ENCODE measurements at regions not wholly inside any gene's neighbourhood (a gene's known extent, or its start where the extent isn't known, plus 50 kb on each side); places are given as distances from the start of the nearest gene placed in this dataset.

- H3K27ac ChIP-seq (ENCODE audit: low read depth, low read length): no peak overlapping the region
Measured at GRCh38 chr2:207265869-207266268, 100.1 kb upstream of the KLF7 start.

GRCh38 chr2:207266648-207267047 is 100.9 kb upstream of the KLF7 start:
- whole genome bisulfite sequencing (ENCODE audit: insufficient coverage): no CpG with 5 or more reads among the region's 7 CpGs

More at GRCh38 chr2:207265869-207266268, 100.1 kb upstream of the KLF7 start:
- DNase-seq (ENCODE audit: low read depth in 4 of 6, low spot score in 6 of 6): no peak
- Histone ChIP-seq H3K4me1 (ENCODE audit: control insufficient read depth, insufficient read depth, low read length) (no peaks in the 10 kb centered on the region), H3K36me3 (ENCODE audit: control insufficient read depth, insufficient read depth, low read length) (no peaks in the 10 kb centered on the region), H3K9me3 (ENCODE audit: control insufficient read depth, insufficient read depth, low read length) (no peaks in the 10 kb centered on the region), H3K27me3 (ENCODE audit: control insufficient read depth, insufficient read depth, low read length) (no peaks in the 10 kb centered on the region), H3K4me3 (ENCODE audit: low read depth, low read length) (no peak overlapping the region)
- WGBS (ENCODE audit: insufficient coverage): 88% methylated on average over 5 of the region's 6 CpGs

GRCh38 chr2:207269038-207269437 is 103.3 kb upstream of the KLF7 start:
- Histone ChIP-seq H3K36me3 (ENCODE audit: control insufficient read depth, insufficient read depth, low read length) (no peaks in the 10 kb centered on the region), H3K4me3 (ENCODE audit: low read depth, low read length) (no peak overlapping the region), H3K4me1 (ENCODE audit: control insufficient read depth, insufficient read depth, low read length) (no peaks in the 10 kb centered on the region), H3K27me3 (ENCODE audit: control insufficient read depth, insufficient read depth, low read length) (no peaks in the 10 kb centered on the region), H3K9me3 (ENCODE audit: control insufficient read depth, insufficient read depth, low read length) (peaks cover 2% of the 10 kb centered on the region), H3K27ac (ENCODE audit: low read depth, low read length) (no peak overlapping the region)
- WGBS (ENCODE audit: insufficient coverage): no CpG with 5 or more reads among the region's 2 CpGs
- no peak for DNase-seq (ENCODE audit: low read depth in 4 of 6, low spot score in 6 of 6)

More at GRCh38 chr2:207266648-207267047, 100.9 kb upstream of the KLF7 start:
- Histone ChIP-seq H3K36me3 (ENCODE audit: control insufficient read depth, insufficient read depth, low read length) (no peaks in the 10 kb centered on the region), H3K27me3 (ENCODE audit: control insufficient read depth, insufficient read depth, low read length) (no peaks in the 10 kb centered on the region), H3K9me3 (ENCODE audit: control insufficient read depth, insufficient read depth, low read length) (no peaks in the 10 kb centered on the region), H3K4me1 (ENCODE audit: control insufficient read depth, insufficient read depth, low read length) (no peaks in the 10 kb centered on the region), H3K27ac (ENCODE audit: low read depth, low read length) (no peak overlapping the region), H3K4me3 (ENCODE audit: low read depth, low read length) (no peak overlapping the region)
- no peak for DNase-seq (ENCODE audit: low read depth in 4 of 6, low spot score in 6 of 6)

- no peak for DNase-seq (ENCODE audit: low read depth in 4 of 6, low spot score in 6 of 6)
- H3K9me3 ChIP-seq (ENCODE audit: control insufficient read depth, insufficient read depth, low read length): peaks cover 2% of the 10 kb centered on the region
- no peaks in the 10 kb centered on the region for H3K36me3 ChIP-seq (ENCODE audit: control insufficient read depth, insufficient read depth, low read length)
- no peak overlapping the region for H3K27ac ChIP-seq (ENCODE audit: low read depth, low read length)
- H3K27me3 ChIP-seq (ENCODE audit: control insufficient read depth, insufficient read depth, low read length): no peaks in the 10 kb centered on the region
- 100% methylated on average over 3 of the region's 5 CpGs for WGBS (ENCODE audit: insufficient coverage)
- H3K4me3 ChIP-seq (ENCODE audit: low read depth, low read length): no peak overlapping the region
- no peaks in the 10 kb centered on the region for H3K4me1 ChIP-seq (ENCODE audit: control insufficient read depth, insufficient read depth, low read length)
Measured at GRCh38 chr2:207274530-207275189, 108.9 kb upstream of the KLF7 start.

- H3K27ac ChIP-seq (ENCODE audit: low read depth, low read length): no peak overlapping the region
- H3K36me3 ChIP-seq (ENCODE audit: control insufficient read depth, insufficient read depth, low read length): no peaks in the 10 kb centered on the region
- no peaks in the 10 kb centered on the region for H3K27me3 ChIP-seq (ENCODE audit: control insufficient read depth, insufficient read depth, low read length)
- no peaks in the 10 kb centered on the region for H3K4me1 ChIP-seq (ENCODE audit: control insufficient read depth, insufficient read depth, low read length)
- peaks cover 2% of the 10 kb centered on the region for H3K9me3 ChIP-seq (ENCODE audit: control insufficient read depth, insufficient read depth, low read length)
- H3K4me3 ChIP-seq (ENCODE audit: low read depth, low read length): no peak overlapping the region
- no peak for DNase-seq (ENCODE audit: low read depth in 4 of 6, low spot score in 6 of 6)
- 83% methylated on average over 1 of the region's 2 CpGs for WGBS (ENCODE audit: insufficient coverage)
Measured at GRCh38 chr2:207275779-207276178, 110.0 kb upstream of the KLF7 start.

- H3K36me3 ChIP-seq (ENCODE audit: control insufficient read depth, insufficient read depth, low read length): no peaks in the 10 kb centered on the region
- H3K27ac ChIP-seq (ENCODE audit: low read depth, low read length): no peak overlapping the region
- no peaks in the 10 kb centered on the region for H3K27me3 ChIP-seq (ENCODE audit: control insufficient read depth, insufficient read depth, low read length)
- H3K4me3 ChIP-seq (ENCODE audit: low read depth, low read length): no peak overlapping the region
- DNase-seq (ENCODE audit: low read depth in 4 of 6, low spot score in 6 of 6): no peak
- no peaks in the 10 kb centered on the region for H3K4me1 ChIP-seq (ENCODE audit: control insufficient read depth, insufficient read depth, low read length)
- peaks cover 2% of the 10 kb centered on the region for H3K9me3 ChIP-seq (ENCODE audit: control insufficient read depth, insufficient read depth, low read length)
Measured at GRCh38 chr2:207276248-207276647, 110.5 kb upstream of the KLF7 start.

GRCh38 chr2:207276858-207277257 is 111.1 kb upstream of the KLF7 start:
- no peak overlapping the region for H3K27ac ChIP-seq (ENCODE audit: low read depth, low read length)
- DNase-seq (ENCODE audit: low read depth in 4 of 6, low spot score in 6 of 6): no peak
- no peaks in the 10 kb centered on the region for H3K27me3 ChIP-seq (ENCODE audit: control insufficient read depth, insufficient read depth, low read length)
- H3K4me3 ChIP-seq (ENCODE audit: low read depth, low read length): no peak overlapping the region
- no peaks in the 10 kb centered on the region for H3K36me3 ChIP-seq (ENCODE audit: control insufficient read depth, insufficient read depth, low read length)
- no peaks in the 10 kb centered on the region for H3K4me1 ChIP-seq (ENCODE audit: control insufficient read depth, insufficient read depth, low read length)
- WGBS (ENCODE audit: insufficient coverage): 100% methylated on average over 1 of the region's 3 CpGs
- peaks cover 2% of the 10 kb centered on the region for H3K9me3 ChIP-seq (ENCODE audit: control insufficient read depth, insufficient read depth, low read length)

GRCh38 chr2:207279520-207279919 is 113.8 kb upstream of the KLF7 start:
- H3K27me3 ChIP-seq (ENCODE audit: control insufficient read depth, insufficient read depth, low read length): no peaks in the 10 kb centered on the region
- WGBS (ENCODE audit: insufficient coverage): no CpG with 5 or more reads among the region's 2 CpGs
- DNase-seq (ENCODE audit: low read depth in 4 of 6, low spot score in 6 of 6): no peak
- no peaks in the 10 kb centered on the region for H3K36me3 ChIP-seq (ENCODE audit: control insufficient read depth, insufficient read depth, low read length)
- H3K27ac ChIP-seq (ENCODE audit: low read depth, low read length): no peak overlapping the region
- H3K4me3 ChIP-seq (ENCODE audit: low read depth, low read length): no peak overlapping the region
- no peaks in the 10 kb centered on the region for H3K9me3 ChIP-seq (ENCODE audit: control insufficient read depth, insufficient read depth, low read length)
- H3K4me1 ChIP-seq (ENCODE audit: control insufficient read depth, insufficient read depth, low read length): no peaks in the 10 kb centered on the region

- no peak overlapping the region for H3K27ac ChIP-seq (ENCODE audit: low read depth, low read length)
- no peak overlapping the region for H3K4me3 ChIP-seq (ENCODE audit: low read depth, low read length)
- no peaks in the 10 kb centered on the region for H3K36me3 ChIP-seq (ENCODE audit: control insufficient read depth, insufficient read depth, low read length)
- H3K27me3 ChIP-seq (ENCODE audit: control insufficient read depth, insufficient read depth, low read length): no peaks in the 10 kb centered on the region
- WGBS (ENCODE audit: insufficient coverage): no CpG with 5 or more reads among the region's 6 CpGs
- no peak for DNase-seq (ENCODE audit: low read depth in 4 of 6, low spot score in 6 of 6)
- H3K4me1 ChIP-seq (ENCODE audit: control insufficient read depth, insufficient read depth, low read length): no peaks in the 10 kb centered on the region
- no peaks in the 10 kb centered on the region for H3K9me3 ChIP-seq (ENCODE audit: control insufficient read depth, insufficient read depth, low read length)
Measured at GRCh38 chr2:207281436-207281835, 115.7 kb upstream of the KLF7 start.

GRCh38 chr2:207282916-207283315 is 117.2 kb upstream of the KLF7 start:
- Histone ChIP-seq H3K27me3 (ENCODE audit: control insufficient read depth, insufficient read depth, low read length) (no peaks in the 10 kb centered on the region), H3K4me3 (ENCODE audit: low read depth, low read length) (no peak overlapping the region), H3K36me3 (ENCODE audit: control insufficient read depth, insufficient read depth, low read length) (no peaks in the 10 kb centered on the region), H3K4me1 (ENCODE audit: control insufficient read depth, insufficient read depth, low read length) (no peaks in the 10 kb centered on the region), H3K9me3 (ENCODE audit: control insufficient read depth, insufficient read depth, low read length) (no peaks in the 10 kb centered on the region), H3K27ac (ENCODE audit: low read depth, low read length) (no peak overlapping the region)
- no peak for DNase-seq (ENCODE audit: low read depth in 4 of 6, low spot score in 6 of 6)

Measured in spinal cord (tissue), 9 donors.